Kasumi-1 (cell line): ENCODE measurements at regions not wholly inside any gene's neighbourhood (a gene's known extent, or its start where the extent isn't known, plus 50 kb on each side); places are given as distances from the start of the nearest gene placed in this dataset.

Experiments used
- DNase-seq, 2 experiments: peaks; one replicate each; lab custom pipeline; 2025; lab: John Stamatoyannopoulos, UW

- no peak for DNase-seq
These were observed 51.2 kb upstream of the ROCK1 start for GRCh38 chr18:21162786-21163185.

DNA sequence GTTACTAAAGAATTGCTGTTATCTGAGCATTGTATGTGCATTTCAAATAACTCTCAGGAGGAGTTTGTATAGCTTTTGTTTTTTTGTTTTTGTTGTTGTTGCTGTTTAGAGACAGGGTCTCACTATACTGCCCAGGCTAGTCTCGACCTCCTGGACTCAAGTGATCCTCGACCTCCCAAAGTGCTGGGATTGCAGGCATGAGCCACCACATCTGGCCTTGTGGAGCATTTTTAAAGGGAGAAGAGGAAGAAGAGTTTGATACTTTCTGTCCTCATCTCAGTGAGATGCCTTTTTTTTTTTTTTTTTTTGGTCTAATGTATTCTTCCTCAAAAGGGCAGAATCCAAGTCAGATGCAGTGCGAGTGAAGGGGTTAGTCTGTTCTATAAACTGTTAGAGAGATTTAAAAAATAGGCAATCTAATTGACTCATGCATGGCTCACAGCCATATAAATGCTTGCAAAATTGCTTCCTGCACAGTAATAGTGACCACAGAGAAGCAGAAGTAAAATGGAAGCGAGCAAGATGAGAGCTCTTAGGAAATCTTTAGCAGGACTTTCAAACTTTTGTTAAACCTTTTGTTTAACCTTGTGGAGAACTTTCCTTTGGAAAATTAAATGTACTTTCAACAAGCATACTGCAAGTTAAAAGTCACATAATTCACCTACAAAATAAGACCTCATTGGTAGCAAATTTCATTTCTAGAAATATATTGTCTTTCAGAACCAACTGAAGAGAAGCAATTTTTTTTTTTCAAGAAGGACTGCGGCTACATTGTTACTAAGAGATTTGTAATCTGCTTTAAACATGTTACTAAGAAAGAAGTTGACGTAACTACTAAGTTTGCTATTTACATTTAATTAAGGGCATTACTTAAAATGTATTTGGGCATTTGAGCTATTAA lies 52.3 kb upstream of the ROCK1 start:
- DNase-seq = peak; percentile 93 to 96

DNA sequence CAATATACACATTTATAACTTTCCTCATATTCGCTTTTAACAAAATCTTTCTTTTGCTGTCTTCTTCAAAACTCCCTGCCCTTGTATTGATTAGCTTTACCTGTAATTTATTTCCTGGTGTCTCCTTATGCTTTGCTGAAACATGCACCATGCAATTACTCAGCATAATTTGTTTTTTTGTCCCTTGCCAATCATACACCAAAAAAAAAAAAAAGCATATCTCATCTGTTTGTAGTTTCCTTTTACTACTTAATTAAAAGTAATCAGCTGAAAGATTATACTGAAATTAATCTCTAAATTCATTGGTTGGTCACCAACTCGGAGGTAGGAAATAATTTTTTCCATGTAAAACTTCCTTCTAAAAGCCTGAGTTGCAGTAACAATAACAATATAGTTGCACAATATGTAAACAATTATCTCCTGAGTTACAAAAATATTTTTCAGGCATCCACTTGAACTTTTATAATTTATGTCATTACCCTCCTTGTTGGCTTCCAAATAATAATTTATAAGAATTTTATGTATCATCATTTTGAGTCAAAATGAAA lies 53.0 kb upstream of the ROCK1 start:
- no peak for DNase-seq

- DNase-seq = no peak
These were observed 56.2 kb upstream of the ROCK1 start for GRCh38 chr18:21167641-21168377.

DNA sequence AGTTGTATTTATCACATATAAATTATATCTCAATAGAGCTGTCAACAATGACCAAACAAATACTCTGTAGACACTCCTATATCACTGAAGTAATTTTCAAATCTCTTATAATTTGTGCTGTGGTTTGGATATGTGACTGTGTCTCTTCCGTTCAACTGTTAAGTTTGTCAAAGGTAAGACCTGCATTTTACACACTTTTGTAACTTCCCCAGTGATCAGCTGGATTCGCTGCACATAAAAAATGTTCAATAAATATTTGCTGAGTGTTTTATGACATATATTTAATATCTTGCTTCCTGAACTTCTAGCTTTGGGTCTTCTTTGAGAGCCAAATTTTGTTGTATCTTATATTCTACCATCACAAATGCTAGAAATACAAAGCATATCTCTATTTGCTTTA lies 57.3 kb upstream of the ROCK1 start:
- DNase-seq = no peak

GRCh38 chr18:21177822-21178221 lies 64.2 kb upstream of the GREB1L start:
- no peak for DNase-seq

DNA sequence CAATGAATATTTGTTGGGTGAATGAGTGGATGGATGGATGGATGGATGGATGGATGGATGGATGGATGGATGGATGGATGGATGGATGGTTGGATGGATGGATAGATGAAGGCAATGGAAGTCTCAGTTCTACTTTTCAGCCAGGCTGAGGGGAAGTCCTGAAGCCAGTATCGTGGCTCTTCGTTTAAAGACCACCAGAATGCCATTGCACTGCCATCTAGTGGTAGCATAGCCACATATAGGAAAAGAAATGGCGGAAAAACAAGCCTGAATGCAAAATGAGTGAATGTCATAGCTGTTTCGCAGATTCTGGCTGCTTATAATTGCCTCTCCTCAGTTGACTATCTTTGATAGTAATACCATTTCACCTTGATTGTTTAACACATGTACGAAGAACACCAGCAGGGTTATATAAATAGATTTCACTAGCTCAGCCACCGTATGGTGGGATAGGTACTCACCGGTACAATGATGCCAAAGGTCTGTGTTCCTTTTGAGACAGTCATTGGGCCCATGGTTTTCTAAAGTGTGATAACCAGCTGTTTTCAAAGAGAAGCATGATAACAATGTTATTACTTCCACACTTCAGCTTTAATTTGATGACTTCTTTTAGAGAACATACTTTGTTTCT lies 62.3 kb upstream of the GREB1L start:
- peak; percentile 79 to 80 for DNase-seq

GRCh38 chr18:21180588-21180987 lies 61.4 kb upstream of the GREB1L start:
- no peak for DNase-seq

DNA sequence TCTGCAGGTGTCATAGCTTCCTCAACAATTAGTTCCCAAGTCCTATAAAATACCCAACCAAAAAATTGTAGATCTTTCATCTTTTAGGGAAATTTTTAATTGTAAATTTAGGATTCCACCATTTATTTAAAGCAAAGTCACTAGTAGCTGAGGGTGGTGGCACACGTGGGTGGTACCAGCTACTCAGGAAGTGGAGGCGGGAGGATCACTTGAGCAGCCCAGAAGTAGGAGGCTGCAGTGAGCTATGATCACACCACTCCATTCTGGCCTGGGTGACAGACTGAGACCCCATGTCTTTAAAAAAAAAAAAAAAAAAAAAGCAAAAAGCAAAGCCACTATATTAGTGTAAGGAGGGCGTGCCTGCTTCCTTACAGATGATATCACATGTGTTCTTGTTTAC lies 60.3 kb upstream of the GREB1L start:
- no peak for DNase-seq

DNA sequence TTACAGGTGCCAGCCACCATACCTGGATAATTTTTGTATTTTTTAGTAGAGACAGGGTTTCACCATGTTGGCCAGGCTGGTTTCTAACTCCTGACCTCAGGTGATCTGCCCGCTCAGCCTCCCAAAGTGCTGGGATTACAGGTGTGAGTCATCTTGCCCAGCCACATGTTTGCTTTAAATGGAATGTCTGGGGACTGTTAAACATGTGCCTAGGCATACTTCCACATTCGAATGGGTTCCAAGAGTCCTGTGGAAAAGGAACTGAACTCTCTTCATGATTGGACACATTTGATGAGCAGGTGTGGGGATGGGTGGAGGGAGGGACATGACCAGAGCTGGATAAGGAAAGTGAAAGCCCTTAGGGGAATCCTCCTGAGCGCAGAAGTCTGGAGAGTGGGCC lies 58.4 kb upstream of the GREB1L start:
- DNase-seq = no peak

DNA sequence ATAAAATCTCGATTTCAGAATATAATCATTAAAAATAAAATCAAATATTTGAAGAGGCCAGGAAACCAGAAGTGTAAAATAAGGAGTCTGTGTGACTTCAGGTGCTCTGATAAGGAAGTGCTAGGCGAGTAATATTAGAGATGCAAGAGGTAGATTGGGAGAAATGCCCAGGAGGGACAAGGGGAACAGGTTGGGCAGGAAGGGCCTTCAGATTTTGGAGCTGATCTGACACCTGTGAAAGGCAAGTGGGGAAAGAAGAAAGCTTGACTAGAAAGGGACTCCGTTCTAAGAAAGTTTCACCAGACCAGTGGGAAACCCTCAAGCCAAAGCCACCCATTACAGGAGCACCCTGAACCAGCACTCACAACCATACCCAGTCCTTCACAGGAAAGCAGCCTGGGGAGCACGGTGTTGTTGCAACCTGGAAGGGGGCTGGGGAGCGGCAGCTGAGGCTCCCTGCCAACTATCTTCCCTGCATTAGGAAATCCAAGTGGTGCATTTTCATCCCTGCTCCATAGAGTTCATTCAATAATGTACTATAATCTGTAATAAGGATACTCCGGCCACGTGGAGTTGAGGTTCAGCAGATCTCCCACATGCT lies 57.5 kb upstream of the GREB1L start:
- no peak for DNase-seq

- DNase-seq = no peak
These were observed 54.1 kb upstream of the GREB1L start for GRCh38 chr18:21187886-21188285.

- peak; percentile 81 to 83 for DNase-seq
These were observed 50.3 kb upstream of the GREB1L start for GRCh38 chr18:21191596-21192307.
